Hepatocyte (in vitro differentiated cells): ENCODE measurements at regions not wholly inside any gene's neighbourhood (a gene's known extent, or its start where the extent isn't known, plus 50 kb on each side); places are given as distances from the start of the nearest gene placed in this dataset.

ENCODE experiments used
- DNase-seq: peaks from one replicate; pipeline ENCODE4 v3.0.0-alpha.2; 2016; ENCODE audit warnings: low spot score
- H2AFZ ChIP-seq: fragments of 200-600 bp; sonication (generic); 2 replicates; pipeline ENCODE4 v1.6.0; 2016; ENCODE audit warnings: antibody characterized with exemption, mild to moderate bottlenecking
- H3K27ac ChIP-seq: fragments of 200-600 bp; sonication (generic); 2 replicates; pipeline ENCODE4 v1.5.1; 2016; ENCODE audit warnings: mild to moderate bottlenecking
- H3K27me3 ChIP-seq: fragments of 200-600 bp; sonication (generic); 2 replicates; pipeline ENCODE4 v1.6.1; 2016
- H3K36me3 ChIP-seq: fragments of 200-600 bp; sonication (generic); replicated peaks from 2 replicates; pipeline ENCODE4 v1.5.1; 2016; ENCODE audit warnings: low read depth; ENCODE audit not compliant: insufficient read depth
- H3K4me1 ChIP-seq: fragments of 200-600 bp; sonication (generic); 2 replicates; pipeline ENCODE4 v1.5.1; 2016; ENCODE audit warnings: mild to moderate bottlenecking, moderate library complexity; ENCODE audit not compliant: insufficient read depth
- H3K4me2 ChIP-seq: fragments of 200-600 bp; sonication (generic); 2 replicates; pipeline ENCODE4 v1.6.0; 2016
- H3K4me3 ChIP-seq: fragments of 200-600 bp; sonication (generic); 2 replicates; pipeline ENCODE4 v1.5.1; 2016; ENCODE audit warnings: mild to moderate bottlenecking
- H3K79me2 ChIP-seq: fragments of 200-600 bp; sonication (generic); 2 replicates; pipeline ENCODE4 v1.6.0; 2017; ENCODE audit warnings: mild to moderate bottlenecking
- H3K9me2 ChIP-seq: fragments of 200-600 bp; sonication (generic); replicated peaks from 2 replicates; pipeline ENCODE4 v1.6.0; 2017; ENCODE audit warnings: mild to moderate bottlenecking; ENCODE audit not compliant: insufficient read depth
- H3K9me3 ChIP-seq: fragments of 200-600 bp; sonication (generic); 2 replicates; pipeline ENCODE4 v1.5.1; 2016; ENCODE audit warnings: low read depth, mild to moderate bottlenecking
- H4K20me1 ChIP-seq: fragments of 200-600 bp; sonication (generic); 2 replicates; pipeline ENCODE4 v1.6.0; 2016; ENCODE audit warnings: mild to moderate bottlenecking; ENCODE audit not compliant: insufficient read depth, poor library complexity, severe bottlenecking
- EZH2 ChIP-seq: fragments of 200-600 bp; sonication (generic); IDR thresholded peaks from 2 replicates; pipeline ENCODE4 v1.6.1; 2016; ENCODE audit warnings: antibody characterized with exemption, mild to moderate bottlenecking, borderline replicate concordance
- EZH2phosphoT487 ChIP-seq: fragments of 200-600 bp; sonication (generic); IDR thresholded peaks from one replicate; pipeline ENCODE4 v1.6.1; 2018; ENCODE audit warnings: antibody characterized with exemption, mild to moderate bottlenecking, low read depth, moderate library complexity; ENCODE audit not compliant: unreplicated experiment, severe bottlenecking
- WGBS: methylation state at CpG from one replicate; pipeline ENCODE4 v1.1.6; 2016; ENCODE audit warnings: low lambda C conversion rate; ENCODE audit errors: missing lambda C conversion rate; 5-methylcytosine and 5-hydroxymethylcytosine counted together
- TF ChIP-seq, protein P1 (sequence below): fragments of 200-600 bp; sonication (generic); IDR thresholded peaks from 2 replicates; pipeline ENCODE4 v1.5.1; 2016; ENCODE audit warnings: antibody characterized with exemption, mild to moderate bottlenecking; ENCODE audit not compliant: poor library complexity

GRCh38 chr15:77768521-77769078 lies 135.9 kb upstream of the LINGO1 start:
- Histone ChIP-seq H3K4me3 (no peak overlapping the region), H4K20me1 (no peaks in the 10 kb centered on the region), H3K9me3 (no peaks in the 10 kb centered on the region), H3K9me2 (no peaks in the 10 kb centered on the region), H3K4me2 (no peak overlapping the region), H3K27ac (no peak overlapping the region), H3K4me1 (no peaks in the 10 kb centered on the region), H2AFZ (no peak overlapping the region), H3K36me3 (no peaks in the 10 kb centered on the region), H3K27me3 (peaks cover 6% of the 10 kb centered on the region), H3K79me2 (no peaks in the 10 kb centered on the region)
- no peak for DNase-seq
- TF ChIP-seq EZH2phosphoT487 = no peak
- TF ChIP-seq EZH2 = no peak
- WGBS = 63% methylated on average over 7 of the region's 7 CpGs

GRCh38 chr15:77768107-77768506 lies 135.4 kb upstream of the LINGO1 start:
- no peaks in the 10 kb centered on the region for H3K9me2 ChIP-seq
- no peak for DNase-seq
- H3K27me3 ChIP-seq = peaks cover 6% of the 10 kb centered on the region
- H3K27ac ChIP-seq = no peak overlapping the region
- no peak overlapping the region for H2AFZ ChIP-seq
- 60% methylated on average over 5 of the region's 5 CpGs for WGBS
- H3K79me2 ChIP-seq = no peaks in the 10 kb centered on the region
- H4K20me1 ChIP-seq = no peaks in the 10 kb centered on the region
- H3K9me3 ChIP-seq = no peaks in the 10 kb centered on the region
- no peaks in the 10 kb centered on the region for H3K4me1 ChIP-seq
- no peaks in the 10 kb centered on the region for H3K36me3 ChIP-seq
- no peak overlapping the region for H3K4me2 ChIP-seq
- TF ChIP-seq, protein P1, sequence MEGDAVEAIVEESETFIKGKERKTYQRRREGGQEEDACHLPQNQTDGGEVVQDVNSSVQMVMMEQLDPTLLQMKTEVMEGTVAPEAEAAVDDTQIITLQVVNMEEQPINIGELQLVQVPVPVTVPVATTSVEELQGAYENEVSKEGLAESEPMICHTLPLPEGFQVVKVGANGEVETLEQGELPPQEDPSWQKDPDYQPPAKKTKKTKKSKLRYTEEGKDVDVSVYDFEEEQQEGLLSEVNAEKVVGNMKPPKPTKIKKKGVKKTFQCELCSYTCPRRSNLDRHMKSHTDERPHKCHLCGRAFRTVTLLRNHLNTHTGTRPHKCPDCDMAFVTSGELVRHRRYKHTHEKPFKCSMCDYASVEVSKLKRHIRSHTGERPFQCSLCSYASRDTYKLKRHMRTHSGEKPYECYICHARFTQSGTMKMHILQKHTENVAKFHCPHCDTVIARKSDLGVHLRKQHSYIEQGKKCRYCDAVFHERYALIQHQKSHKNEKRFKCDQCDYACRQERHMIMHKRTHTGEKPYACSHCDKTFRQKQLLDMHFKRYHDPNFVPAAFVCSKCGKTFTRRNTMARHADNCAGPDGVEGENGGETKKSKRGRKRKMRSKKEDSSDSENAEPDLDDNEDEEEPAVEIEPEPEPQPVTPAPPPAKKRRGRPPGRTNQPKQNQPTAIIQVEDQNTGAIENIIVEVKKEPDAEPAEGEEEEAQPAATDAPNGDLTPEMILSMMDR = no peak
- TF ChIP-seq EZH2phosphoT487 = no peak
- no peak for TF ChIP-seq EZH2
- no peak overlapping the region for H3K4me3 ChIP-seq

DNA sequence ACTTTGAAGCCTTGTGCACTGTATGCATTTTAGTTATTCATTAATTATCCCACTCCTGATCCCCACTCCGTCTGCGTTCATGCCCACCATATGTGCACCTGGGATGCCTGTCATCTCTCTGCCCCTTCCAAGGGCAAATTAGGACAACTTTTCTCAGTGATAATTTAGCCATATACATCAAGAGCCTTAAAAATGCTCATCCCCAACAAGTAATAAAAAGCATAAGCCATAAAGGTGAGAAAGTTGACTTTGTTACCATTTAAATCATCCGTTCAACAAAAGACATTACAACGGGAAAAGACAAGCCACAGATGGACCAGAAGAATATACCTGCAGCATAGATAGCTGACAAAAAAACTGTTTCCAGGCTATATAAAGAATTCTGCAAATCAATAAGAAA lies 131.4 kb upstream of the LINGO1 start:
- Histone ChIP-seq H4K20me1 (no peaks in the 10 kb centered on the region), H2AFZ (no peak overlapping the region), H3K4me3 (no peak overlapping the region), H3K9me2 (no peaks in the 10 kb centered on the region), H3K4me1 (no peaks in the 10 kb centered on the region), H3K9me3 (no peaks in the 10 kb centered on the region), H3K4me2 (no peak overlapping the region), H3K79me2 (no peaks in the 10 kb centered on the region), H3K27me3 (peaks cover 6% of the 10 kb centered on the region), H3K27ac (no peak overlapping the region), H3K36me3 (no peaks in the 10 kb centered on the region)
- DNase-seq = no peak
- TF ChIP-seq EZH2phosphoT487 (no peak), EZH2 (no peak)
- TF ChIP-seq, protein P1 = no peak
- WGBS = 81% methylated on average over 4 of the region's 4 CpGs

DNA sequence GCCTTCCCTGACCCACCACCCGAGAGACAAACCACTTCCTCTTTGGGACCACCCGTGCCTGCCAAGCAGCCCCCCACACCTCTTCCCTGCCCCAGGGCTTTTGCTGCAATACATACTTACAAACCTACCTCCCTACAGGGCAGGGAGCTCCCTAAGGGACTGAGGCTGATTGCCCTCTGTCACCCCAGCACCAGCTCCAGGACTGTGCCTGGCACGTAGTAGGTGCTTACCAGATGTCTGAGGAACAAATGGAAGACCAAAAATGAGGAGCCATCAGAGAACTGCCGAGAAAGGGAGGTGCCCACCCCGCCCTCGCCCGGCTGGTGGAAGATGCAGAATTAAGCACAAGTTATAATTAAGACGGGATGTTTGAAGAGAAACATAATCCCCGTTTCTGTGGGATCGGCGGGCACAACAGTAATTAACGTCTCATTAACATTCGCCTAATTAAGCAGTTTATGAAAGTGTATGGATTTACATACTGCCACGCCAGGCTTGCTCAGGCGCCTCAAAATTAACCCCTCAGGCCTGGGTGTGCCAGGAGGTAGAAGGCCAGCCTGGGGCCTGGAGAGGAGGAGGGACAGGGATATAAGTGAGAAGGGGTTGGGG lies 130.1 kb upstream of the LINGO1 start:
- Histone ChIP-seq H3K9me2 (no peaks in the 10 kb centered on the region), H3K4me2 (no peak overlapping the region), H3K27me3 (peaks cover 6% of the 10 kb centered on the region)

More for the DNA sequence above, 130.1 kb upstream of the LINGO1 start:
- Histone ChIP-seq H2AFZ (no peak overlapping the region), H3K4me1 (no peaks in the 10 kb centered on the region), H3K9me3 (no peaks in the 10 kb centered on the region), H3K79me2 (no peaks in the 10 kb centered on the region), H3K4me3 (no peak overlapping the region), H3K27ac (no peak overlapping the region), H4K20me1 (no peaks in the 10 kb centered on the region), H3K36me3 (no peaks in the 10 kb centered on the region)
- WGBS = 80% methylated on average over 15 of the region's 15 CpGs
- DNase-seq = no peak
- TF ChIP-seq, protein P1 = no peak
- TF ChIP-seq EZH2phosphoT487 (no peak), EZH2 (no peak)
